ENCODE measurements at regions not wholly inside any gene's neighbourhood (a gene's known extent, or its start where the extent isn't known, plus 50 kb on each side); places are given as distances from the start of the nearest gene placed in this dataset.

GRCh38 chr5:10867389-10868303, 106.6 kb upstream of the DAP start:
- Histone ChIP-seq H3K36me3 (no peaks in the 10 kb centered on the region), H3K9me3 (no peaks in the 10 kb centered on the region), H3K4me1 (replicated peaks) (no peaks in the 10 kb centered on the region), H3K27ac (no peak overlapping the region), H3K27me3 (replicated peaks; ENCODE audit: insufficient read depth) (no peaks in the 10 kb centered on the region), H3K4me3 (no peak overlapping the region)
- WGBS: 91% methylated on average over 13 of the region's 13 CpGs
- intact Hi-C loops (cut with DNase I): no loop called here
- no peak for DNase-seq (ENCODE audit: low spot score)
- TF ChIP-seq POLR2A (IDR thresholded peaks at IDR 0.05): no peak
- no peak for TF ChIP-seq POLR2AphosphoS5 (IDR thresholded peaks at IDR 0.05)
- TF ChIP-seq, protein P1, sequence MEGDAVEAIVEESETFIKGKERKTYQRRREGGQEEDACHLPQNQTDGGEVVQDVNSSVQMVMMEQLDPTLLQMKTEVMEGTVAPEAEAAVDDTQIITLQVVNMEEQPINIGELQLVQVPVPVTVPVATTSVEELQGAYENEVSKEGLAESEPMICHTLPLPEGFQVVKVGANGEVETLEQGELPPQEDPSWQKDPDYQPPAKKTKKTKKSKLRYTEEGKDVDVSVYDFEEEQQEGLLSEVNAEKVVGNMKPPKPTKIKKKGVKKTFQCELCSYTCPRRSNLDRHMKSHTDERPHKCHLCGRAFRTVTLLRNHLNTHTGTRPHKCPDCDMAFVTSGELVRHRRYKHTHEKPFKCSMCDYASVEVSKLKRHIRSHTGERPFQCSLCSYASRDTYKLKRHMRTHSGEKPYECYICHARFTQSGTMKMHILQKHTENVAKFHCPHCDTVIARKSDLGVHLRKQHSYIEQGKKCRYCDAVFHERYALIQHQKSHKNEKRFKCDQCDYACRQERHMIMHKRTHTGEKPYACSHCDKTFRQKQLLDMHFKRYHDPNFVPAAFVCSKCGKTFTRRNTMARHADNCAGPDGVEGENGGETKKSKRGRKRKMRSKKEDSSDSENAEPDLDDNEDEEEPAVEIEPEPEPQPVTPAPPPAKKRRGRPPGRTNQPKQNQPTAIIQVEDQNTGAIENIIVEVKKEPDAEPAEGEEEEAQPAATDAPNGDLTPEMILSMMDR (IDR thresholded peaks at IDR 0.05): no peak

- Histone ChIP-seq H3K4me3 (no peak overlapping the region), H3K27me3 (replicated peaks; ENCODE audit: insufficient read depth) (no peaks in the 10 kb centered on the region), H3K4me1 (replicated peaks) (no peaks in the 10 kb centered on the region), H3K27ac (no peak overlapping the region), H3K36me3 (no peaks in the 10 kb centered on the region), H3K9me3 (no peaks in the 10 kb centered on the region)
- DNase-seq (ENCODE audit: low spot score): no peak
- WGBS: 64% methylated on average over 4 of the region's 4 CpGs
- TF ChIP-seq POLR2AphosphoS5 (IDR thresholded peaks at IDR 0.05) (no peak), POLR2A (IDR thresholded peaks at IDR 0.05) (no peak)
- TF ChIP-seq, protein P1 (IDR thresholded peaks at IDR 0.05): no peak
- intact Hi-C loops (cut with DNase I): no loop called here
Observed at GRCh38 chr5:10866913-10867312, 105.9 kb upstream of the DAP start.

DNA sequence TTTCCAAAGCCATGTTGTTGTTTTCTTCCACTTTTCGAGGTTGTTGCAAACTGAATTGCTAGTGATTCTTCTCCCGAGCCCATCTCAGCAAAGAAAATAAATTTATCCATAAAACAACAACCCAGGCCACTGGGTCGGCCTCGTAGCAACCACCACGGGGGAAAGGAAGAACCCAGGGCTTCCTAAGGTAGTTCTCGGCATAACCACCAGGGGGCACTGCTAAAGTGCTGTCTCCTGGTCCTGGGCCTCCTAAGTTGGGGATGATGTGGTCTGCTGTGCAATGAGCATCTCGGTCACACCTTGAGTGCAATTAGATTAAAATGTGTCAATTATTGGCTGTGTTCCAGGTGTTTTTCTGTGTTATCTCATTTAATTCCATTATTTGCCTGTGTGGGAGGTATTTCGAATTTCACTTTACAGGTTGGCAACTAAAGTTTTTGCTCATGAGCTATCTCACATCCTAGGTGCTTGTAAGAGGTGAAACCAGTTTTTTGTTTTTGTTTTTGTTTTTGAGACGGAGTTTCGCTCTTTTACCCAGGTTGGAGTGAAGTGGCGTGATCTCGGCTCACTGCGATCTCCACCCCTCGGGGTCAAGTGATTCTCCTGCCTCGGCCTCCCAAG, 102.8 kb upstream of the DAP start:
- H3K4me3 ChIP-seq: no peak overlapping the region
- H3K36me3 ChIP-seq: no peaks in the 10 kb centered on the region
- intact Hi-C loops (cut with DNase I): no loop called here
- H3K4me1 ChIP-seq (replicated peaks): no peaks in the 10 kb centered on the region
- TF ChIP-seq, protein P1 (IDR thresholded peaks at IDR 0.05): peak in 3 of 4 experiments; percentile 41 to 50 (median 48)
- TF ChIP-seq POLR2AphosphoS5 (IDR thresholded peaks at IDR 0.05): no peak
- DNase-seq (ENCODE audit: low spot score): no peak
- H3K27me3 ChIP-seq (replicated peaks; ENCODE audit: insufficient read depth): no peaks in the 10 kb centered on the region
- WGBS: 74% methylated on average over 15 of the region's 15 CpGs
- H3K27ac ChIP-seq: no peak overlapping the region
- no peaks in the 10 kb centered on the region for H3K9me3 ChIP-seq

- Histone ChIP-seq H3K27ac (no peak overlapping the region), H3K27me3 (replicated peaks; ENCODE audit: insufficient read depth) (no peaks in the 10 kb centered on the region), H3K4me3 (no peak overlapping the region), H3K9me3 (no peaks in the 10 kb centered on the region), H3K4me1 (replicated peaks) (no peaks in the 10 kb centered on the region), H3K36me3 (no peaks in the 10 kb centered on the region)
- no peak for DNase-seq (ENCODE audit: low spot score)
- intact Hi-C loops (cut with DNase I): no loop called here
- 91% methylated on average over 1 of the region's 1 CpG for WGBS
- TF ChIP-seq POLR2A (IDR thresholded peaks at IDR 0.05): no peak
- TF ChIP-seq, protein P1 (IDR thresholded peaks at IDR 0.05): no peak
- TF ChIP-seq POLR2AphosphoS5 (IDR thresholded peaks at IDR 0.05): no peak
Observed at GRCh38 chr5:10862085-10862484, 101.1 kb upstream of the DAP start.

All from prostate gland (tissue), 2 donors.